Loucy (cell line): ENCODE measurements at regions not wholly inside any gene's neighbourhood (a gene's known extent, or its start where the extent isn't known, plus 50 kb on each side); places are given as distances from the start of the nearest gene placed in this dataset.

Source experiments
- EZH2phosphoT487 ChIP-seq: fragments of 200-600 bp; IDR thresholded peaks from 2 replicates; pipeline ENCODE4 v1.6.1; 2018; ENCODE audit warnings: antibody characterized with exemption, mild to moderate bottlenecking, moderate library complexity, borderline replicate concordance
- TF ChIP-seq, protein P1 (sequence below): fragments of 200-600 bp; sonication (generic); conservative IDR thresholded peaks from 2 replicates; pipeline ENCODE4 v1.5.1; 2014; ENCODE audit warnings: mild to moderate bottlenecking, antibody characterized with exemption, low read length

DNA sequence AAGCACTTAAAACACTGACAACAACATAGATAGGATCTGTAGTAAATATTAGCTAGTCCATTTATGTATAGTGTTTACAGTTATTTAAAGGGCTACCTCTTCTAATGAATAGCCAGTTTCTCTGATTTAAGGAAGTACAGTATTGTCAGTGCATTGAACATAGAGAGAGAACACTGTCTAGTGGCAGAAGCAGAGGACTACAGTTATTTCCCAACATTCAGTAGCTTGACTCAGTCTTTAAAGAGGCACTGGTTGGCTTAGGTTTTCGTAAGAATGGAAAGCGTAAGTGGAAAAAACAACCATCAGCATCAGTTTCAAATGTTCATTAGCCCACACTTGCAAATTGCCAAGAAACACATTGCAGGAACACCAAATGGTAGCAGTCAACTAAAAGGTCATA lies 125.0 kb upstream of the HMGA2 start:
- TF ChIP-seq, protein P1, sequence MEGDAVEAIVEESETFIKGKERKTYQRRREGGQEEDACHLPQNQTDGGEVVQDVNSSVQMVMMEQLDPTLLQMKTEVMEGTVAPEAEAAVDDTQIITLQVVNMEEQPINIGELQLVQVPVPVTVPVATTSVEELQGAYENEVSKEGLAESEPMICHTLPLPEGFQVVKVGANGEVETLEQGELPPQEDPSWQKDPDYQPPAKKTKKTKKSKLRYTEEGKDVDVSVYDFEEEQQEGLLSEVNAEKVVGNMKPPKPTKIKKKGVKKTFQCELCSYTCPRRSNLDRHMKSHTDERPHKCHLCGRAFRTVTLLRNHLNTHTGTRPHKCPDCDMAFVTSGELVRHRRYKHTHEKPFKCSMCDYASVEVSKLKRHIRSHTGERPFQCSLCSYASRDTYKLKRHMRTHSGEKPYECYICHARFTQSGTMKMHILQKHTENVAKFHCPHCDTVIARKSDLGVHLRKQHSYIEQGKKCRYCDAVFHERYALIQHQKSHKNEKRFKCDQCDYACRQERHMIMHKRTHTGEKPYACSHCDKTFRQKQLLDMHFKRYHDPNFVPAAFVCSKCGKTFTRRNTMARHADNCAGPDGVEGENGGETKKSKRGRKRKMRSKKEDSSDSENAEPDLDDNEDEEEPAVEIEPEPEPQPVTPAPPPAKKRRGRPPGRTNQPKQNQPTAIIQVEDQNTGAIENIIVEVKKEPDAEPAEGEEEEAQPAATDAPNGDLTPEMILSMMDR, result peak; percentile 42
- TF ChIP-seq EZH2phosphoT487, result no peak
